PC-9 (cell line): ENCODE measurements at regions not wholly inside any gene's neighbourhood (a gene's known extent, or its start where the extent isn't known, plus 50 kb on each side); places are given as distances from the start of the nearest gene placed in this dataset.

Experiments
- CTCF ChIP-seq: fragments of 200-600 bp; sonication (generic); conservative IDR thresholded peaks from 2 replicates; pipeline ENCODE4 v1.6.1; 2017; ENCODE audit warnings: mixed run types, antibody characterized with exemption, mild to moderate bottlenecking, moderate library complexity
- EZH2 ChIP-seq: fragments of 200-600 bp; sonication (generic); IDR thresholded peaks from 2 replicates; pipeline ENCODE4 v1.8.0; 2017; ENCODE audit warnings: antibody characterized with exemption, low read depth

GRCh38 chr10:45509491-45509890, 135.5 kb downstream of the ALOX5 start:
- TF ChIP-seq CTCF (no peak), EZH2 (no peak)
